Hematopoietic multipotent progenitor cell treated with erythropoietin and hydrocortisone succinate and interleukin-3 and kit ligand, for 4 days (in vitro differentiated cells): ENCODE measurements at regions not wholly inside any gene's neighbourhood (a gene's known extent, or its start where the extent isn't known, plus 50 kb on each side); places are given as distances from the start of the nearest gene placed in this dataset.
"Not testable (repeated sequence)": the region's sequence is repeated elsewhere in the genome, so short reads cannot be mapped to it uniquely, and the experiment has no call there.

Experiments used
- DNase-seq: peaks from one replicate; pipeline ENCODE4 v3.0.0-alpha.2; 2015

GRCh38 chr12:31217356-31218130 lies 108.4 kb downstream of the SINHCAF start:
- DNase-seq: no peak

- no peak for DNase-seq
Observed at GRCh38 chr12:31218203-31219025, 107.5 kb downstream of the SINHCAF start.

DNA sequence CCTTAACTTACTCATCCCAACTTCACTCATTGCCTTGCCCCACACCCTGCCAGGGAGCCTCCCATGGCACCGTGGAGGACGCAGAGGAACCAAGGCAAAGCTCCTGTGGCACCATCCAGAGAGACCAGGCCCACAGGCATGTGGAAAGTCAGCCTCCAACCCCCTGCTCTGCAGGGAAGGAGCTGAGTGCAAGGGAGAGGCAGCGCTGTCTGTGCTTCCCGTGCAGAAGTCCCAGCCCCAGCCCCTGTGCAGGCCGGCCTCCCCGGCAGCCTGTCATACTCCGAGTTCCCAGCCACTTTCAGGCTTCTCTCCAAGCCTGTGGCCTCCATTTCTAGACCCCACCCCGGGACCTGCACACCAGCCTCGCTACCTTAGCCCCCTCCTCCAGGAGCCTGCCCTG lies 106.4 kb downstream of the SINHCAF start:
- DNase-seq: no peak

GRCh38 chr12:31220061-31220460 lies 105.9 kb downstream of the SINHCAF start:
- DNase-seq: no peak

DNA sequence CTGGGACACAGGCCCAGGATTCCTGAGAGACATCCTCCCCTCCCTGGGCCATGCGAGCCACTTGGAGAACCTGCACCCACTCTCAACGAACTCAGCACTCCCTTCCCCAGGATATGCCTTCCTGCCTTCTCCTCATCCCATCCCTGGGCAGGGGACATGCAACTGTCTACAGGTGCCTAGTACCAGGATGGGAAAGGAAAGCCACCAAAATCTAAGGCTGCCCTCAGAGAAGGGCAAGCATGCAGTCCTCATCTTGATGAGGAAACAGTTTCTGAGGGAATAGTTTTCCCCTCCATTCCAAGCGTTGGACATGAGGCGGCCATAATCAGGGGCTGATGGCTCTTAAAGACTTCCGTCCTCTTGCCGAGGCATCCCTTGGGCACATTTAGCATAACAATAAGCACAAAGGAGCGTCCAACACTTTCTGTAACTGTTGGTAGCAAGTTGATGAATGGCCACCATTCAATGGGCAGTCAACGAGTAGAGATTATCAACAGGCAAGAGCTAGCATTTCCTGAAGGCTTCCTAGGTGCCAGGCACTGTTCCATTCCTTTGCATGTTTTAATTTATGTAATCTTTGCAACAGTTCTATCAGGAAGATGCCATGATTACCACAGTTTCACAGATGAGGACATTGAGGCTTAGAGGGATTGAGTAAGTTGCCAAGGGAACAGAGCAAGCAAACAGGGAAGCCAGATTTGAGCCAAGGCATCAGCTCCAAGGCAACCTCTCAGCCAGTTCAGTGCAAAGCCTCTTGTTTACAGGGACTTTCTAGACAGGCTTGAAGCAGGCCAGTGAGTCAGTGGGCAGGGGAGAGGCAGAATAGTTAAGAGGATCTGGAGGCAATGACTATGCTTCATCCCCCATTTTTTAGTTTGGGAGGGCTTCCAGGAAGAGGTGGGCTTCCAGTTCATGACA lies 105.1 kb downstream of the SINHCAF start:
- no peak for DNase-seq

- no peak for DNase-seq
Observed at GRCh38 chr12:31221551-31221945, 104.4 kb downstream of the SINHCAF start.

- DNase-seq: no peak
Observed at GRCh38 chr12:31222620-31223222, 103.2 kb downstream of the SINHCAF start.

DNA sequence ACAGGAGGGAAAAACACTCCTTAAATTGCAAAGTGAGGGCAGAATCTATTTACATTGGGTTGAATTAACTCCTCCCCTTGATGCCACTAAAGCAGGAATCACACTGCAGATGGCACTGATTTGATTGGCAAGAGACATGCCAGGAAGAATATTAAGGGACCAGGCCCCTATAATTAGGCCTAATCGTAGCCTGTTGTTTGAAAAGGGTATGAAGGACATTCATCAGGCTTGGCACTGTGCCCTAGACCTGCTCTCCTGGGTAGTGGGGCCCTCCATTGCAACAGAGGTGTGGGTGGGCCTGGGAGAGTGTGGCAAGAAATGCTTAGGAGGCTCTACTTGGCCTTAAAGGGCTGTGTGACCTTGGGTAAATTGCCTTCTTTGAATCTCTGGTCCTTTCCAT lies 102.3 kb downstream of the SINHCAF start:
- DNase-seq: not testable (repeated sequence)

- no peak for DNase-seq
Observed at GRCh38 chr12:31224768-31225448, 101.0 kb downstream of the SINHCAF start.

DNA sequence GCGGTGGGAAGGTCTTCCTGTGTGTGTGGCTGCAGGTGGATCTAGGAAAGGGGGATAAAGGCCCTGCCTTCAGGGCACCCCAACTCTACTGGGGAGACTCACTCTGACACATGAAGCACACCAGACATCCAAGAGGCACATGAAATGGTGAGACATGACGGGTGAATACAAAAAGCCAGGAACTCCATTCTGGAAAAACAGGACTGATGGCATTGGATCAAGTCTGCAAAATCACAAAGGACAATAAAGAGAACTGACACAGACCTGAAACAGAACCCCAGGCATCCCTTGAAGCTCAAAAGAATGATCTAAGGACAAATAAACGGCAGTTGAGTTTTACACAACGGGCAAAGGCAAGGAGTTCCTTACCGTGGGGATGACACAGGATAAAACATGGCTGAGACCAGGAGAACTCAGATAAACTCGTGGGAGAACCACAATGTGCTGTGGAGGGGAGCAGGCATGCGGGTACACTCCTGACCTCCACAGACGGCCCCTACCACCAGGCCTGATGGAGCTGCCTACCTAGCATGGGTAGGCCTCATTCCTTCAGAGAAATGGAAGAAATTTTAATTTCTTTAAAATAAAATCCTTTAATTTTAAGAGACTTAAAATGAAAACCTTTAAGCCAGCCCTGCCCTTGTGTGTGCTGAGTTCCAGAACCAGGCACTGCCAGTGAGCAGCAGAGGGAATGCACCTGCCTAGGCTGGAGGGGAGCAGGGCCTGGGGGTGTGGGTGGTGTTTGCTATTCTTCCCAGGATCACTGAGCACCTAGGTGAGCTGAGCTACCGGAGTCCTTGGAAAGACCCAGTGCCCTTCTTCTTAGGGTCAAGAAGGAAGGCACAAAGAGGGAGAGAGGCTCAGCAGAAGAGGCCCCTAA lies 100.1 kb downstream of the SINHCAF start:
- DNase-seq: no peak

- no peak for DNase-seq
Observed at GRCh38 chr12:31226639-31227038, 99.3 kb downstream of the SINHCAF start.

GRCh38 chr12:31227401-31227981 lies 98.5 kb downstream of the SINHCAF start:
- DNase-seq: no peak

- DNase-seq: no peak
Observed at GRCh38 chr12:31228811-31229792, 96.8 kb downstream of the SINHCAF start.

DNA sequence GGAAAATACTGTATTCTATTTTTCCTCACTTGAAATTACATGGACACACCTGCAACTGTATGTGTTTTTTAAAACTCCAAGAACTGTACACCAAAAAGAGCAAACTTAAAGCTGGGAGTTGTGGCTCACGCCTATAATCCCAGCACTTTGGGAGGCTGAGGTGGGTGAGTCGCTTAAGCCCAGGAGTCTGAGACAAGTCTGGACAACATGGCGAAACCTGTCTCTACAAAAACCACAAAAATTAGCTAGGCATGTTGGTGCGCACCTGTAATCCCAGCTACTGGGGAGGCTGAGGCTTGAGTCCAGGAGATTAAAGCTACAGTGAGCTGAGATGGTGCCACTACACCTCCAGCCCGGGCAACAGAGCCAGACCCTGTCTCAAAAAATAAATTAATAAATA lies 95.9 kb downstream of the SINHCAF start:
- no peak for DNase-seq
